H9 (cell line): ENCODE measurements at regions not wholly inside any gene's neighbourhood (a gene's known extent, or its start where the extent isn't known, plus 50 kb on each side); places are given as distances from the start of the nearest gene placed in this dataset.

Source experiments
- DNase-seq: peaks from one replicate; pipeline ENCODE4 v3.0.0-alpha.2; 2017
- H2AFZ ChIP-seq: one replicate; pipeline ENCODE4 v1.6.1; 2013; ENCODE audit warnings: mild to moderate bottlenecking, low read length, control low read depth, moderate library complexity
- H2AK5ac ChIP-seq: 2 replicates; pipeline ENCODE4 v1.6.1; 2013; ENCODE audit warnings: low read length, control low read depth, mixed read lengths; ENCODE audit not compliant: insufficient read length
- H2BK120ac ChIP-seq: one replicate; pipeline ENCODE4 v1.6.1; 2013; ENCODE audit warnings: low read depth, mild to moderate bottlenecking, low read length, control low read depth, inconsistent platforms; ENCODE audit not compliant: poor library complexity, severe bottlenecking
- H2BK12ac ChIP-seq: 2 replicates; pipeline ENCODE4 v1.6.1; 2013; ENCODE audit warnings: low read length, control low read depth, mixed read lengths, low read depth; ENCODE audit not compliant: insufficient read length
- H2BK15ac ChIP-seq: 2 replicates; pipeline ENCODE4 v1.6.1; 2013; ENCODE audit warnings: low read depth, low read length, control low read depth
- H2BK20ac ChIP-seq: one replicate; pipeline ENCODE4 v1.6.1; 2013; ENCODE audit warnings: low read depth, mild to moderate bottlenecking, low read length, control low read depth, inconsistent platforms; ENCODE audit not compliant: poor library complexity, severe bottlenecking
- H2BK5ac ChIP-seq: 2 replicates; pipeline ENCODE4 v1.6.1; 2013; ENCODE audit warnings: low read length, control low read depth, mixed read lengths; ENCODE audit not compliant: insufficient read length
- H3K14ac ChIP-seq: 2 replicates; pipeline ENCODE4 v1.6.1; 2013; ENCODE audit warnings: low read length, control low read depth; ENCODE audit not compliant: insufficient read depth
- H3K18ac ChIP-seq: 2 replicates; pipeline ENCODE4 v1.6.1; 2013; ENCODE audit warnings: low read depth, mild to moderate bottlenecking, mixed read lengths, low read length, control low read depth; ENCODE audit not compliant: insufficient read length
- H3K23ac ChIP-seq: 2 replicates; pipeline ENCODE4 v1.6.1; 2013; ENCODE audit warnings: low read length, control low read depth, mixed read lengths, low read depth; ENCODE audit not compliant: insufficient read length
- H3K23me2 ChIP-seq: 2 replicates; pipeline ENCODE4 v1.6.1; 2013; ENCODE audit warnings: low read depth, mild to moderate bottlenecking, mixed read lengths, low read length, control low read depth; ENCODE audit not compliant: insufficient read length, poor library complexity, severe bottlenecking
- H3K27ac ChIP-seq: 2 replicates; pipeline ENCODE4 v1.5.1; 2013; ENCODE audit warnings: low read length, control low read depth, mixed read lengths, low read depth; ENCODE audit not compliant: insufficient read length
- H3K27me3 ChIP-seq: 2 replicates; pipeline ENCODE4 v1.6.1; 2013; ENCODE audit warnings: low read length, control low read depth, inconsistent platforms; ENCODE audit not compliant: insufficient read depth
- H3K4ac ChIP-seq: 2 replicates; pipeline ENCODE4 v1.6.1; 2013; ENCODE audit warnings: low read depth, mild to moderate bottlenecking, control low read depth, inconsistent platforms, low read length, moderate library complexity
- H3K4me1 ChIP-seq: 2 replicates; pipeline ENCODE4 v1.6.1; 2013; ENCODE audit warnings: low read length, control low read depth, inconsistent platforms; ENCODE audit not compliant: insufficient read depth
- H3K4me2 ChIP-seq: 2 replicates; pipeline ENCODE4 v1.6.1; 2013; ENCODE audit warnings: low read length, control low read depth, mixed read lengths; ENCODE audit not compliant: insufficient read length, insufficient read depth
- H3K56ac ChIP-seq: 2 replicates; pipeline ENCODE4 v1.6.1; 2013; ENCODE audit warnings: low read depth, mild to moderate bottlenecking, mixed read lengths, low read length, control low read depth; ENCODE audit not compliant: insufficient read length
- H3K79me1 ChIP-seq: 2 replicates; pipeline ENCODE4 v1.6.1; 2013; ENCODE audit warnings: low read depth, mild to moderate bottlenecking, moderate library complexity, low read length, control low read depth, inconsistent platforms; ENCODE audit not compliant: insufficient read depth, poor library complexity, severe bottlenecking
- H3K79me2 ChIP-seq: 2 replicates; pipeline ENCODE4 v1.6.1; 2013; ENCODE audit warnings: low read length, control low read depth, inconsistent platforms; ENCODE audit not compliant: insufficient read depth
- H3K9ac ChIP-seq: 2 replicates; pipeline ENCODE4 v1.6.1; 2013; ENCODE audit warnings: low read length, control low read depth, mixed read lengths; ENCODE audit not compliant: insufficient read length; ENCODE audit errors: extremely low read depth
- H3K9me3 ChIP-seq: one replicate; pipeline ENCODE4 v1.6.1; 2013; ENCODE audit warnings: low read depth, low read length, inconsistent platforms; ENCODE audit not compliant: control insufficient read depth
- H3T11ph ChIP-seq: one replicate; pipeline ENCODE4 v1.6.1; 2013; ENCODE audit warnings: mild to moderate bottlenecking, low read length, control low read depth, inconsistent platforms
- H4K20me1 ChIP-seq: one replicate; pipeline ENCODE4 v1.6.1; 2013; ENCODE audit not compliant: control insufficient read depth, insufficient read length, insufficient read depth
- H4K5ac ChIP-seq: 2 replicates; pipeline ENCODE4 v1.6.1; 2013; ENCODE audit warnings: low read depth, mild to moderate bottlenecking, mixed read lengths, low read length, control low read depth; ENCODE audit not compliant: insufficient read length
- H4K8ac ChIP-seq: replicated peaks from 2 replicates; pipeline ENCODE4 v1.6.1; 2013; ENCODE audit warnings: low read length, control low read depth, mixed read lengths, low read depth; ENCODE audit not compliant: insufficient read length
- H4K91ac ChIP-seq: 2 replicates; pipeline ENCODE4 v1.6.1; 2013; ENCODE audit warnings: low read depth, mild to moderate bottlenecking, moderate library complexity, mixed read lengths, low read length, control low read depth; ENCODE audit not compliant: insufficient read length
- H3K27ac Mint-ChIP-seq, 3 experiments: 2 replicates in 2 of 3; 3 replicates in 1 of 3; pipeline ENCODE4 v1.8.0; 2020 to 2021; ENCODE audit warnings: mixed read lengths in 3 of 3, mild to moderate bottlenecking in 1 of 3, moderate library complexity in 1 of 3
- H3K27me3 Mint-ChIP-seq: 2 replicates; pipeline ENCODE4 v1.8.0; 2021; ENCODE audit warnings: low read depth, mild to moderate bottlenecking, moderate library complexity, mixed read lengths
- H3K36me3 Mint-ChIP-seq, 3 experiments: 2 replicates in 2 of 3; 3 replicates in 1 of 3; pipeline ENCODE4 v1.8.0; 2020 to 2021; ENCODE audit warnings: low read depth in 3 of 3, mixed read lengths in 3 of 3; ENCODE audit not compliant: insufficient read depth in 1 of 3
- H3K4me1 Mint-ChIP-seq, 2 experiments: 2 replicates each; pipeline ENCODE4 v1.8.0; 2020; ENCODE audit warnings: mixed read lengths in 2 of 2
- H3K4me3 Mint-ChIP-seq, 2 experiments: 2 replicates in 1 of 2; 3 replicates in 1 of 2; pipeline ENCODE4 v1.8.0; 2020 to 2021; ENCODE audit warnings: mild to moderate bottlenecking in 2 of 2, mixed read lengths in 2 of 2, moderate library complexity in 1 of 2
- H3K9me3 Mint-ChIP-seq, 2 experiments: 2 replicates in 1 of 2; 3 replicates in 1 of 2; pipeline ENCODE4 v1.8.0; 2020; ENCODE audit warnings: mild to moderate bottlenecking in 2 of 2, mixed read lengths in 2 of 2, moderate library complexity in 1 of 2
- CTCF ChIP-seq: fragments of 200-600 bp; sonication (generic); conservative IDR thresholded peaks from 3 replicates; pipeline ENCODE4 v1.8.0; 2021; ENCODE audit warnings: antibody characterized with exemption, mild to moderate bottlenecking
- WGBS: extraction: QIAGEN DNeasy Blood & Tissue Kit; methylation state at CpG from one replicate; pipeline ENCODE4 v1.1.7; 2013; ENCODE audit warnings: missing lambda C conversion rate, low lambda C conversion rate, mixed read lengths; ENCODE audit not compliant: insufficient read length; ENCODE audit errors: extremely low coverage; 5-methylcytosine and 5-hydroxymethylcytosine counted together

DNA sequence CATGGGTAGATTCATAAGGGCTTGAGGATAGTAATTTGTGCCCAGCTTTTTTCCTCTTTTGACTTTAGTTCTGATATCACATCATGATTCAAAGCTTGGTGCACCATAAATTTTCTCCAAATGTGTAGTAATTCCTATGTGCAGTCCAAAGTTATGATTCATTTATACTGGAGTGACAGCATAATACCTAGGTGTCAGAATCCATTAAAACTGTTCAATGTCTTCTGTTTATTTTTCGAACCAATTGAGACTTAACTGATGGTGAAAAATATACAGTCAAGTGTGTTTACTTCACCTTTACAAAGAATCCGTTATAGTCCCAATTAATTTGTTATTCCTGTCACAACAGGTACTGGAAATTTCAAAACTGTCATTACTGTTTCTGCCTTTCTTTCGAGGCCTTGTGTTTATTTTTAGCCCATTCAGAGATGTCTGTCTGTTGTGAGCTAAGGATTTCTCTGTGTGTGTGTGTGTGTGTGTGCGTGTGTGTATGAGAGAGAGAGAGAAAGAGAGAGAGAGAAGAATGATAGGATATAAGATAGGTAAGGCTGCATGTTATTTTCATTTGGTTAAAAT is 389.7 kb upstream of the ATP5MC3 start:
- Histone ChIP-seq H3K18ac (no peak overlapping the region), H3K9me3 (no peaks in the 10 kb centered on the region), H3K27me3 (no peaks in the 10 kb centered on the region), H3K79me1 (no peaks in the 10 kb centered on the region), H3K23ac (no peak overlapping the region), H3K23me2 (no peaks in the 10 kb centered on the region), H4K20me1 (no peaks in the 10 kb centered on the region), H3K14ac (no peak overlapping the region), H2BK5ac (no peak overlapping the region), H3K4me1 (no peaks in the 10 kb centered on the region), H2AFZ (no peak overlapping the region), H2BK12ac (no peak overlapping the region), H3K79me2 (no peaks in the 10 kb centered on the region), H4K8ac (no peak overlapping the region), H3K4ac (no peak overlapping the region), H2BK120ac (no peak overlapping the region), H3K56ac (no peak overlapping the region), H4K91ac (no peak overlapping the region), H2BK20ac (no peak overlapping the region), H3K4me2 (no peak overlapping the region), H3T11ph (no peak overlapping the region), H2AK5ac (no peak overlapping the region), H4K5ac (no peak overlapping the region), H3K9ac (no peak overlapping the region), H2BK15ac (no peak overlapping the region), H3K27ac (no peak overlapping the region)
- Mint-ChIP-seq H3K27ac (no peak overlapping the region), H3K9me3 (no peaks in the 10 kb centered on the region), H3K4me1 (peaks cover 11 to 14% of the 10 kb centered on the region in 2 experiments), H3K27me3 (no peaks in the 10 kb centered on the region; the same call in 1 of the 2 replicates), H3K4me3 (no peak overlapping the region), H3K36me3 (no peaks in the 10 kb centered on the region)
- WGBS = 100% methylated on average over 1 of the region's 4 CpGs
- DNase-seq = no peak
- no peak for TF ChIP-seq CTCF
